Cardiac muscle cell (in vitro differentiated cells and primary cell): ENCODE measurements at regions not wholly inside any gene's neighbourhood (a gene's known extent, or its start where the extent isn't known, plus 50 kb on each side); places are given as distances from the start of the nearest gene placed in this dataset.

Experiments
- DNase-seq, 2 donors: peaks; one replicate each; pipeline versions ENCODE4 v3.0.0 to v3.0.0-alpha.2; 2010 to 2017; ENCODE audit warnings: low read depth in 1 of 2, low spot score in 1 of 2
- H3K27ac ChIP-seq: fragments of 200-600 bp; sonication (generic); 2 replicates; pipeline ENCODE4 v1.5.1; 2016
- H3K27me3 ChIP-seq: fragments of 200-600 bp; sonication (generic); 2 replicates; pipeline ENCODE4 v1.6.0; 2016; ENCODE audit warnings: control low read depth
- H3K36me3 ChIP-seq: fragments of 200-600 bp; sonication (generic); 2 replicates; pipeline ENCODE4 v1.5.1; 2016; ENCODE audit warnings: control low read depth
- H3K4me1 ChIP-seq: fragments of 200-600 bp; sonication (generic); 2 replicates; pipeline ENCODE4 v1.8.1; 2017; ENCODE audit warnings: low read depth, mild to moderate bottlenecking, mixed run types
- H3K4me3 ChIP-seq: fragments of 200-600 bp; sonication (generic); 2 replicates; pipeline ENCODE4 v1.5.1; 2016; ENCODE audit warnings: mild to moderate bottlenecking
- H3K9me3 ChIP-seq: fragments of 200-600 bp; sonication (generic); 2 replicates; pipeline ENCODE4 v1.5.1; 2017; ENCODE audit warnings: low read depth, mild to moderate bottlenecking, control low read depth
- CTCF ChIP-seq: IDR thresholded peaks from 2 replicates; pipeline ENCODE4 v1.5.1; 2012; ENCODE audit warnings: low read depth, mild to moderate bottlenecking, low read length

DNA sequence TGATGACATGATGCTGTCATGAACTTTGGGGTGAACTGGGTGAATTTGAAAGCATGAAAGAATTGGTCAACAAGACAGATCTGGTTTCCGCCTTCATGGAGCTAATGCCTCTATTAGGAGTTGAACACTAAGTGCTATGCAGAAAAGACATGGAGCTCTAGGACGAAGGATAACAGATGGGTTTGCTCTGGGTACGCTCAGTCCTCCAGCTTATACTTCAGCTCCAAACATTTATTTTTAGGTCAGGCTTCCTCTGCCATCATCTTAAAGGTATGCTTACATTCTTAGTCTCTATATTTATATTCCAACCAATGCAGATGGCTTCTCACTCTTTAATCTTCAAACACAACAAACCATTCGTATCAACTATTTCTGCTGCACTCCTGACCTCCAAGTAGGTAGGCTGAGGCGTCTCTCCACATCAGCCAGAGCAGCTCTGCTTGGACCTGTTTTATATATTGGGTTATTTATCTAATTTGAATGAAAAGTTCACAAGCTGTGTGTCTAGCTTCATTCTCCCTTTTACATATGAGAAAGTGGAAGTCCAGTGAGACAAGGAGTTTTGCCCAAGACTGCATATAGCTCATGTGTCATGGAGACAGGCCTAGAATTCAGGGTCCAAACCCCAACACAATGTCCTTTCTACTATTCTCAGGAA, 226.3 kb downstream of the SPTSSA start:
- Histone ChIP-seq H3K4me1 (no peaks in the 10 kb centered on the region), H3K27ac (no peak overlapping the region), H3K36me3 (no peaks in the 10 kb centered on the region), H3K9me3 (no peaks in the 10 kb centered on the region), H3K27me3 (no peaks in the 10 kb centered on the region), H3K4me3 (no peak overlapping the region)
- TF ChIP-seq CTCF = no peak
- DNase-seq = no peak

DNA sequence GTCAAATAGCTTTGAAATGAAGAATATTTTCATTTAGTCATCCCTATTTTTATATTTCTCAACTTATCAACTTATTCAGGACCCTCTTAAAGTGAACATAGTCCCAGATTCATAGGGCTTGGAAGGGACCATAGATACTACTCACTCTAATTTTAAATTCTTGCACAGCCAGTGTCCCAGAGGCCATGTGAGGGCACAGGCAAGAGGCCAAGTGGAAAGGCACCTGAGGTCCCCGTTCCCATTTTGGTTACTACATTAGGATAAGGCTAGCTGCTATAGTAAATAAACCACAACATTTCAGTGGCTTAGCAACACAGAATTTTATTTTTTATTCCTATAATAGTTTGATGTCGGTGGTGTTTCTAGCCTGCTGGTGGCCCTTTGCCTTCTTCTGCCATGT, 227.8 kb downstream of the SPTSSA start:
- no peaks in the 10 kb centered on the region for H3K27me3 ChIP-seq
- DNase-seq = no peak
- H3K9me3 ChIP-seq = no peaks in the 10 kb centered on the region
- H3K27ac ChIP-seq = no peak overlapping the region
- no peak overlapping the region for H3K4me3 ChIP-seq
- TF ChIP-seq CTCF = no peak
- H3K4me1 ChIP-seq = no peaks in the 10 kb centered on the region
- no peaks in the 10 kb centered on the region for H3K36me3 ChIP-seq

GRCh38 chr14:34233619-34234018, 228.4 kb downstream of the SPTSSA start:
- H3K27me3 ChIP-seq = no peaks in the 10 kb centered on the region
- no peak overlapping the region for H3K4me3 ChIP-seq
- H3K36me3 ChIP-seq = no peaks in the 10 kb centered on the region
- no peaks in the 10 kb centered on the region for H3K4me1 ChIP-seq
- no peak for DNase-seq
- no peak overlapping the region for H3K27ac ChIP-seq
- H3K9me3 ChIP-seq = no peaks in the 10 kb centered on the region
- no peak for TF ChIP-seq CTCF

DNA sequence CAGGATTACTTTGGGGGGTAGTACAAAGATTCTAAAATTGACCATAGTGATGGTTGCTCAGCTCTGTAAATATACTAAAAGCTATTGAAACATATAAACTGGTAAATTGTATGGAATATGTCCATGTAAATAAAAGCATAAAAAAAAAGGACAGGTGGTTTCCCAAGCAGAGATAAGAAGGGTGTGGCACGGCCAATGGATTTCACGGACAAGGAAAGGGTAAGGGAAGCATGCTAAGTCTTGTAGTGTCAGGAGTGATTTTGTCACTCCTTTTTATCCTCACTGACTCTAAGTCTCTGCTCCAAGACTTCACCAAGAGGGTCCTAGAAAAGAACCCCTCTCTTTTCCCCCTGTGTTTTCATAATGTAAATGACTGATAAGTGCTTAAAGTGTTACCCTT, 229.2 kb downstream of the SPTSSA start:
- Histone ChIP-seq H3K4me1 (no peaks in the 10 kb centered on the region), H3K27me3 (no peaks in the 10 kb centered on the region), H3K9me3 (no peaks in the 10 kb centered on the region), H3K27ac (no peak overlapping the region), H3K36me3 (no peaks in the 10 kb centered on the region), H3K4me3 (no peak overlapping the region)
- no peak for DNase-seq
- no peak for TF ChIP-seq CTCF

DNA sequence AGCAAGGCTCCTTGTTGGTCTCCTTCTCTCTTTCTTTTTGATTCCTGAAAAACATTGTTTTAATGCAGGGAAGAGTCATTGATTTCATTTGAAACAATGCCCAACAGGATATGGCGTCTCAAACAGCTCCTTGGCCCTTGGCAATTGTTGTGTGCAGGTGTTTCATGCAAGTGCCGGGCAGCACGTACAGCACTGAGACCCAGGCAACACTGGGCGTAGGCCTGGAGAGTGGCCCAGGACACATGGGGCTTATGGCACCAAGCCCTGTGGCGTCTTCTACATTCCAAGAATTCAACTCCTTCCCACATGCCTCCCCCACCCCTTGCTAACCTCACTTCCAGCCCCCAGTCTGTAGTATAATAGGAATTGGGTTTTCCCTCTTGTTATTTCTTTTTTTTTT, 230.4 kb downstream of the SPTSSA start:
- Histone ChIP-seq H3K4me1 (no peaks in the 10 kb centered on the region), H3K27ac (no peak overlapping the region), H3K27me3 (peaks cover 4% of the 10 kb centered on the region), H3K36me3 (no peaks in the 10 kb centered on the region), H3K9me3 (no peaks in the 10 kb centered on the region), H3K4me3 (no peak overlapping the region)
- TF ChIP-seq CTCF = no peak
- DNase-seq = no peak

DNA sequence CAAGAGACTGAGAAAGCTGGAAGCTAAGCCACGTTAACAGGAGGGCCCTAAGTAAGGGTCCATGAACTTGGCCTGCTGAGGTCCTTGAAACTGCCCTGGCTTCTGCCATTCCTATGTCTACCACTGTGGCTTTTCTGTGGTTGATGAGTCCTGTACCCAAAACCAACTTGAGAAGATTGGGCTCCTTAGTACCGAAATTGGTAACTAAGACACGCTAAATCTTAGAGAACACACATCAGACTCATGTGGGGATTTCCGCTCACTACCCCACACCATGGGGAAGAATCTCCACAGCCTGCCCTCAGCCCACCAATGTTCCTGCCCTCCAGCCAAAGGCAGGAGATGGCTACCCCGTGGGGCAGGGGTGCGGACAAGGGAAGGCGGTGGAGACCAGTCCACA, 232.9 kb downstream of the SPTSSA start:
- Histone ChIP-seq H3K9me3 (no peaks in the 10 kb centered on the region), H3K4me3 (no peak overlapping the region), H3K27me3 (peaks cover 4% of the 10 kb centered on the region), H3K36me3 (no peaks in the 10 kb centered on the region), H3K27ac (no peak overlapping the region), H3K4me1 (no peaks in the 10 kb centered on the region)
- no peak for DNase-seq
- TF ChIP-seq CTCF = no peak
